Retinal pigment epithelial cell (primary cell): ENCODE measurements at regions not wholly inside any gene's neighbourhood (a gene's known extent, or its start where the extent isn't known, plus 50 kb on each side); places are given as distances from the start of the nearest gene placed in this dataset.

Source experiments
- DNase-seq: peaks from one replicate; pipeline ENCODE4 v3.0.0-alpha.2; 2010; ENCODE audit warnings: low read depth
- H3K4me3 ChIP-seq: 2 replicates; pipeline ENCODE4 v1.5.1; 2011; ENCODE audit warnings: mild to moderate bottlenecking, low read length, control low read depth, moderate library complexity
- CTCF ChIP-seq: conservative IDR thresholded peaks from 2 replicates; pipeline ENCODE4 v1.5.1; 2011; ENCODE audit warnings: low read depth, low read length, control low read depth, inconsistent platforms

- H3K4me3 ChIP-seq = no peak overlapping the region
- no peak for DNase-seq
- TF ChIP-seq CTCF = no peak
Observed at GRCh38 chr12:41941079-41941478, 203.6 kb downstream of the GXYLT1 start.

DNA sequence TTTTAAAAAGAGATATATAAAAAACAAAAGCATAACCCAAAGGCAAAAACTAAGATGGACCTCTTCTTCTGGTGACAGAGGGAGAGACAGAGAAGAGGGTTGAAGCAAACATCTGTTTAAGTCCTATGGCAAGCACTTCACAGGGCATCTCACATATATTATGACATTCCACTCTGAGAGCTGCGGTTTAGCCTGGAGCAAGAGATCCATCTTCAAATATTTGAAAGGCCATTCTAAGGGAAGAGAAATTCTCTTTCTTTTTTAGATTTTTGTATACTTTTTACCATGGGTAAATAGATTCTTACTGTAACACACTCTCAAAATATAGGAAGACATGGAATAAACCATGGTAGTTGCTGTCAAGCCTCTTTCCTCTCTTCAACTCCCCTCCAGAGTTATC lies 204.1 kb downstream of the GXYLT1 start:
- H3K4me3 ChIP-seq = no peak overlapping the region
- no peak for TF ChIP-seq CTCF
- DNase-seq = no peak

DNA sequence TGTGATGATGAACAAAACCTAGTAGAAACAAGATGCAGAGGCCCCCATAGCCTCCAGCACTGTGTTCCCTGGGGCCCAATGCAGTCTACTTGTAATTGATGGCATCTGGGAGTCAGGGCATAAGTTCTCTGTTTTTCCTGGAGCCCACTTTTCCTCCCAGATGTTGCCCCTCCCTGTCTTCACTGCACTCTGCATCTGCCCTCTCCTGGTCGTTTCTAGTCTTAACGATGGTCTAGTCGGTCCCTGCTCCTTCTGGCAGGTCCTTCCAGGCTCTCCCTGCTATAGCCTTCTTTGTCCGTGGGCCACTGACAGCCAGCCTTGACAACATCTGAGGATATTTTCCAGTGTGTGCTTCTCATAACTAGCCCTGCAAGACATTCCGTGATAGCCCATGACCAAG lies 208.3 kb downstream of the GXYLT1 start:
- TF ChIP-seq CTCF = no peak
- H3K4me3 ChIP-seq = no peak overlapping the region
- DNase-seq = no peak

DNA sequence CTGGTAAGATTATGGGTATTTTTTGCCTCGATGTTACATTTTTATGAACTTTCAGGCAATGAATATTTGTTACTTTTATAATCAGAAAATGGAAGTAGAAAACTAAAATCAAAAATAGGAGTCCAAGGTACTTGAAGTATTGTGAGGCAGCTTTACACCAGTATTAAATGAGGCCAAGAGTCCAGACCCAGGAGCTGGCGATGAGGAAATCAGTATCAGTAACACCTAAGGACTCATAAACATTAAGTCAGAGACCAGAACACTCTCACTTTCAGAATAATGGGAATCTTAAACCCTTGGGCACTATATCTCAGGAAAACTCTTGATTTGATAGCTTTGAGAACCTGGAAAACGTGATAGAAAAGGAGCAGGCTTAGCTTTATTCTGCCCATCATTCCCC lies 208.8 kb downstream of the GXYLT1 start:
- H3K4me3 ChIP-seq = no peak overlapping the region
- no peak for TF ChIP-seq CTCF
- DNase-seq = no peak

GRCh38 chr12:41932470-41932991 lies 212.1 kb downstream of the GXYLT1 start:
- TF ChIP-seq CTCF = peak; percentile 17
- H3K4me3 ChIP-seq = peak overlapping the region; percentile 60
- peak; percentile 12 for DNase-seq

DNA sequence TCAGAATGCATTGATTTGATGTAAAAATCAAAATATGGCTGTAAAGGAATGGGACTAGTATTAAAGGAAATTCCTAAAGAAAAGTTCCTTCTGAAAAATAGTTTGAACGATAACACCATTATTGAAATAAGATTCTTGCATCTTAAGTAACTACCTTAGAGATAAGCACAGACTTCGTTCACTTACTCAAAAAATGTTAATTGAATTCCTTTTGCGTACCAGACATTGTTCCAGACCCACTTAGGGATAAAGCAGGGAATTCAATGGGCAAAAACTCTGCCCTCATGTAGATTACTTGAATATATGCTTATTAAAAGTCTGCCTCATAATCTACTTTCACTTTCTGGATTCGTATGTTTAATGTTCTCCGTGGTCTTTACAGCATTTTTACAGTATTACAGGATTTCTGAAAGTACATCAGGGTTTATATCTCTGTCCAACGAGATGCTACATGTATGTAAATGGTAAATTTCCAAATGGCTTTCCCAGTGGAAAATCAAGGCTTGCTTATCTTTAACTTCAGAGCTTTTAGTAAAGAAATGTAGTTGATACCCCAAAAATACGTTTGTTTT lies 213.7 kb downstream of the GXYLT1 start:
- H3K4me3 ChIP-seq = no peak overlapping the region
- no peak for TF ChIP-seq CTCF
- DNase-seq = no peak

DNA sequence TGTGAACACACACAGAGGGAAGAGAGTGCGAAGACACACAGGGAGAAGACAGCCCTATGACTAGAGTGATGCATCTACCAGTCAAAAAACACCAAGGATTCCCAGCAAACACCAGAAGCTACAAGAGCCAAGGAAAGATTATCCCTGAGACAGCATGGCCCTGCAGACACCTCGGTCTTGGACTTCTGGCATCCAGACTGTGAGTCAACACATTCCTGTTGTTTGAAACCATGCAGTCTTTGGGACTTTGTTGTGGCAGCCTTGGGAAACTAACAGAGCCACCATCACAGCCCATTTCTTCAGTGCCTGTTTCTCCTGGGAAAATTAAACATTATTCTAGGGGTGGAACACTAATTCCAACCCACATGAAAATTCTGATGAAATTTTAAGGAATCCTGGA lies 220.6 kb downstream of the GXYLT1 start:
- H3K4me3 ChIP-seq = no peak overlapping the region
- TF ChIP-seq CTCF = no peak
- no peak for DNase-seq
